GM18873 (cell line): ENCODE measurements at regions not wholly inside any gene's neighbourhood (a gene's known extent, or its start where the extent isn't known, plus 50 kb on each side); places are given as distances from the start of the nearest gene placed in this dataset.
A peak's percentile ranks its signal among the peaks of the same experiment; 100 is the strongest.

Source experiments
- ATAC-seq: cut with Tn5 transposase; IDR thresholded peaks from one replicate; pipeline ENCODE4 v1.9.1; 2021; ENCODE audit warnings: mild to moderate bottlenecking, moderate library complexity, moderate number of reproducible peaks; ENCODE audit not compliant: unreplicated experiment, low FRiP score

DNA sequence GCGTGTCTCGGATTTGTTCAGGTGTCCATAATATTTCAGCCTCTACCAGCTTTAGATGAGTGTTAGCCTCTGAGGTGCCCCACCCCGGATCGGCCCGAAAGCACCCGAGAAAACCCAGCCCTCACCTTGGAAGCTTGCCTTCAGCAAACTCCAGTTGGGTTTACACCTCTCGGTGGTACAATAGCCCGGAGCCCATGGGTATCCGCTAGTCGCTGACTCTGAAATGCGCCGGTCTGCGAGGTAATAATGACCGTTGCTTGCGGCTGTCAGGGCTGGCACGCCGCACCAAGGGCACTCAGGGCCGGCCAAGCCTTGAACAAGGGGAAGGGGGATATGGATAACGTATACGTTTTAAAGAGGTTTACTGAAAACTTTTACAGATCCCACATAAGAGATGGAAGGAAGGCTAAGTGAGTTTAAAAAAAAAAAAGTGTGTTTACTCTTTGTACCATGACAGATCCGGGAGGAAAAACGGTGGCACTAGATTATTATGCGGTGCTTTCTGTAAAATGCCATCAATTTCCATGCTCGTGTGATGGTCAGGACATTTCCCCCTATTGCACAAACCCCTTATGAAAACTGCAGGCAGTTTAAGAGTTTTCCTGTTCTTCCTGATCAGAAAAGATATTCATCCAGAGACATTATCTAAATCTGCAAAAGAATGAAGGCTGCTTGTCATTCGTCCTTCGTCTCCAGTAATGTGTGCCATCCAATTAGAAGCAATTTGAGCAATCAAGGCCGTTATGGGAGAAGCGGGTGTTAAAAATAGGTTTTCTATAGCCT lies 124.2 kb downstream of the TMEM161B start:
- ATAC-seq = no peak

- no peak for ATAC-seq
Measured at GRCh38 chr5:88143693-88144218, 124.9 kb downstream of the TMEM161B start.

DNA sequence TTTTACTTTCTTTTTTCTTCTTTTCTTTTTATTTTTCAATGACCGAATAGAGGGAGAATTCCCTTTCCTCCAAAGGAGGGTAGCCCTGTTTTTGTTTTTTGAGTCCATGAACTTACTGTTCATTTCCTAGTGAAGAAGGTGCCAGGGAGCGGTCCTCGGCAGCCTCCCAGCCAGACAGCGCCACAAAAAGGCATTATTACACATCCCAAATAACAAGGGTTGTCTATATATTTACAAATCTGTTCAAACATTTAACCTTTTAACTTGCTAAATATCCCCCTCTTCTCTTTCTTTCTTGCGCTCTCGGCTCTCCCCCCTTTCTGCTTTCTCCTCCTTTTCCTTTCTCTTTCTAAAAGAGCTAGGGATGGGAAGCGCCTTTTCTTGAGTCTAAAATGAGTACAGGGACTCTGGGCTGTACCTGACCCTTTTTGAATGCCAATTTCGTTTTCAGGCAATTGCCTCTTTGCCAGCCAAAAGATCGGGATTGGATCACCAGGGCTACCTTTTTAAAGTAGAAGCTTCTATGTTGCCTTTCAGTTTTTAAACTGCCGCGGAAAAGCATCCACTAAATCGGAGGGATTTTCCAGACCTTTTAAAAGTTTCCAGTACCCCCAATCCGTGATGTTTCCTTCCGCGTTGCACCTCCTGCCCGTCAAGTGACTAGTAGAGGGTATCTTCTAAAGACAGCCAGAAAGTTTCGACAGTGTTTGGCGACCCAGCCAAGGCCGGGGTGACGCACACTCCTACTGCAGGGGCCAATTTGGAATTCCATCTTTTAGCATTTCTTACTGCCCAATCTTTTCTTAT lies 125.6 kb downstream of the TMEM161B start:
- no peak for ATAC-seq

DNA sequence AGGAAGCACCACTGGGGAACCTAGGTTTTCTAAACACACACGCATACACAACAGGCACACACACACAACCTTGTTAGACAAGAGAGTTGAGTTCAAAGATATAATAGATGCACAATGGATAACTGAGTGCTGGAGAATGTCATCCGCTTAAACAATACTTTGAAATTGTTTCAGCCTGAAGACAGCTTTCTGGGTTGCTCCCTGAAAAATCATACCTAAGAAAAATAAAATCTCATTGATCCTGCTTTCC lies 126.1 kb downstream of the TMEM161B start:
- no peak for ATAC-seq

GRCh38 chr5:88140856-88141752 lies 127.5 kb downstream of the TMEM161B start:
- peak; percentile 48 for ATAC-seq

DNA sequence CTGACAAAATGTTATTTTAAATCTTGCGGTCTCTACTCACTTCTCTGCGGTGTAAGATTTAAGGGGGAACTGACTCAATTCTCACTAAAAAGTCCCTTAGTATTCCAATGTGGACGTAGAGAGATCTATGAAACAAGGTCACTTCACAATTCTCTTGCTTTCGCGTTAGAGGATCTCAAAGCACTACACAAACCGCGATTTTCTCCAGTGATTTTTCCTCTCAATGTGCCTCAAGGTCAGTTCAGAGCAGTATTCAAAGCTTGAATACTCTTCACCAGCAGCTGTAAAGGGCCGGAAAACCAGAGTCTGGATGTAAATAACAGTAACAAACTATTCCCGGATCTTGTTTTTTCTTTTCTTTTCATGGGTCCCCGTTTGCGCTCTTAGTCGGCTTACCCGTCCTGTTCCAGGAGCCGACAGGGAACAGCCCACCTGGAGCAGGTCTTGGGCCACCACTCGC lies 128.2 kb downstream of the TMEM161B start:
- ATAC-seq = no peak

- no peak for ATAC-seq
Measured at GRCh38 chr5:88130211-88130815, 138.3 kb downstream of the TMEM161B start.

- ATAC-seq = no peak
Measured at GRCh38 chr5:88128813-88129212, 139.8 kb downstream of the TMEM161B start.

DNA sequence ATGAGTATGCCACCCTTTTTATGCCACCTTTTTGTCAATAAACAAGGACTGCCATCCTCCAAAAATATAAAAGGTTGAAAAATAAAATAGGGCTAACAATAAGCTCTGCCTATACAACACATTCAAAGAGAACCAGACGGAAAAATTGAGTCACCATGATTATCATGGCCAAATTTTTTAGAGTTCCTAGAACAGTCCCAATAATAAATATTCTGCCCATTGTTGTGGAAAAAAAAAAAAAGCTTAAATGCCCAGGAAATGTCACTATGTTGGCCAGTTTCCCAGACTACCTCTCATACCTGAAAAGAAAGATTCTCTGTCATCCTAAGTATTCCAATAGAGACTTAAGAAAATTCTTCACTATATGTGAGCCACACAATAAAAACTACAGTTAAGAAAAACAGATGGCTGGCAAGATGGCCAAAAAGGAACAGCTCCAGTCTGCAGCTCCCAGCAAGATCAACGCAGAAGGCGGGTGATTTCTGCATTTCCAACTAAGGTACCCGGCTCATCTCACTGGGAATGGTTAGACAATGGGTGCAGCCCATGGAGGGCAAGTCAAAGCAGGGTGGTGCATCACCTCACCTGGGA lies 149.0 kb downstream of the TMEM161B start:
- no peak for ATAC-seq

- ATAC-seq = no peak
Measured at GRCh38 chr5:88118179-88118578, 150.5 kb downstream of the TMEM161B start.

DNA sequence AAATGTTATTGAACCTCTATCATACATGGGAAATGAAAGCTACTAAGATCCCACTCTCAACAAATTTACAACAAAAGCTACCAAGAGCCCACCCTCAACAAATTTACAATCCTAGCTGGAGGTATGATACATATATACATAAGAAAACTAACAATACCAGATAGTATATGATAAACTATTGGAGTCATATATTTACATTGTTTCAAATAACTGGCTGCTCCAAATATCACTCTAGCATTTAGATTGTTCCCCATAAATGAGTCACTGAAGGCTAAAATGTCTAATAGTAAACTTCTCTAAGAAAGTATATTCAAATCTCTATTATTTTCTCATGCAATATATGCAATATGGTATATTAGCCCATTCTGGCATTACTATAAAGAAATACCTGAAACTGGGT lies 151.1 kb downstream of the TMEM161B start:
- no peak for ATAC-seq

- no peak for ATAC-seq
Measured at GRCh38 chr5:88116396-88116795, 152.2 kb downstream of the TMEM161B start.

DNA sequence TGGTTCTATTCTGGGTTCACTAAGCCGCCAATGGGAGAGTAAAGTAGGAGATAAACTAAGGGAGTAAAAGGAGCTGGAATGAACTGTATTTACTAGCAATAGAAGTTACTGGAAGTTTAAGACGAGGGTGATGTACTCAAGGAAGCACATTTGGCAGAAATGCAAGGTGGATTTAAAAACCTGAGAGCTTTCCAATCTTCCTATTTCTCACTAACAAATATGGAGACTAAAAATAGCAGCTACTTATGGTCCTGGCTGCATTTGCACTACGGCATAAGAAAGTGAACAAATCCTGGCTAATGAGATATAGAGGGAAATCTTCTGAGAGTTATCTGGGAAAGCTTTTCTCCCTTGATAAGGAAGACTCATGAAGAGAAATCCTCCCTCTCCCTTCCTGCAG lies 153.4 kb downstream of the TMEM161B start:
- ATAC-seq = no peak

- ATAC-seq = no peak
Measured at GRCh38 chr5:88113429-88113828, 155.2 kb downstream of the TMEM161B start.

DNA sequence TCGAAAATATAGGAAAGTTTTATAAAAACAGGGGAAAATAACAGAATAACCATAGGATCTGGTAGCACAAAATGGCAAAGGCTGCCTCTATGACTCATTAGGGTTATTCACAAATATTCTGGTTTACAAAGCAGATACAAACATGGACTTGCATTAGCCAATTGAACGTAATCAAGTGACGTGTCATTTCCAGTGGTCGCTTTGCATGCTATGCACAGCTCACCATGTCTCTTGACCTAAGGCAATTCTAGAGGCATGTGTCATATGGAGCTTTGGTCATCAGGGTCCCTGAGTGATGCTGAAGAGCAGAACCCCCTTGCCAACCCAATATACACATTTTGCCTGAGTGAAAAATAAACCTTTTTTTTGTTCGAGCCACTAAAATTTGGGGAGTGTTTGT lies 158.8 kb downstream of the TMEM161B start:
- no peak for ATAC-seq

- ATAC-seq = no peak
Measured at GRCh38 chr5:88108490-88109279, 160.0 kb downstream of the TMEM161B start.

DNA sequence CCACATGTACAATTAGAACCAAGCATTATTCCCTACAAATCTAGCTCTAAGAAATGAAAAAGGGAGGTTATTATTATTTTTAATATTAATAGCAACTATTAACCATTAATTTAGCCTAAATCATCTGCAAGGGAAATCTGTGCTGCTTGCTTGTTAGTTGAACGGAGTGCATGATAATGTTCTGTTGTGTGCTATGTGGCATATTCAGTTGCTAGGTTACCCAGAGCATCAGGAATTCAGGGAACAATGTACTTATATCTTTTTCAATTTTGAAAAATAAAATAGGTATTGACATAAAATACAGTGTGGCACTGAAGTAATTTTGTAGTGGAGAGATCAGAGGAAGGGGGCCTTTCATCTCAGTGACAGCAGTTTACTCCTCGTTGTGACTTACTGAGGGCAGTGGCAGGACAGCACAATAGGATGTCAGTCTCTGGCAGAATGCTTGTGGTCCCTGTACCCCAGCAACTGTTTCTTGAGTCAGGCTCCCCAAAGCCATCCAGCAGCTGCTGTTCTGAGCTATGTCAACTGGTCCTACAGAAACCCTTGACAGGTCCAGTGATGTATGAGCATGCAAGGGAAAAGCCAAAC lies 173.6 kb downstream of the TMEM161B start:
- no peak for ATAC-seq

DNA sequence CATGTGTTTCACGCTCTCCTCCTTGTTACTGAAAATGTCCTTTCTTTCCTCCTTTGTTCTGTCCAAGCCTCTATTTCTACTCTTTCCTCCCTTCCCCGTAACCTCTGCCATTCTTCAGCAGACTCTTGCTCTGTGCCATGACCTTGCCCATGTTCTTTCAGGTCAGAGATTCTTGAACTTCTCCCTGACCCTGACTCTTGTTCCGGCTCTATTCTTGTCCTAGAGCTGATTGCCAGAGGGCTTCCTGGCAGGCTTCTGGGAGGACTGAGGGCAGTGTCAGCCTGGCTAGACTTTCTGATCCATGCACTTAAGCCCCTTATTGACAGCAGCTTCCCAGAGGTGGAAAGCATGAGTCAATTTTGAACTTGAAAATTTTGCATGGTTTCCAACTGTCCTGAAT lies 174.2 kb downstream of the TMEM161B start:
- ATAC-seq = no peak

DNA sequence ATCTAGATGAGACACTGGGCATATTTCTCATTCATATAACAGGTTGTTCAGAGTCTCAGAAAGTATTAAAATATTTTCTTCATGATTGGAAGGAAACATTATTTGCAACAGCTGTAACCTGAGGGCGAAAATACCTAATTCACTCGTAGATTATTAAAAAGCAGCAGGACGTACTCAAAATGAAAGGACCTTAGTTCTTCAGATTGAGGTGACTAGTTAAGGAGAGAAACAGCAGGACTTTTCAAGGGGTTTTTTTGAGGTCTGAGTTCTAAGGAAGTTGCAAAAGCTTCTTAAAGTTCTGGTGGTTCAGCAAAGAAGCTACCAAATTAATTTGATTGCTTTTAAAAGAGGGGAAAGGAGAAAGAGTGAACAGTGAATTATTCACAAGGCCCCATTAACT lies 174.9 kb downstream of the TMEM161B start:
- peak; percentile 45 for ATAC-seq
